ENCODE measurements at regions not wholly inside any gene's neighbourhood (a gene's known extent, or its start where the extent isn't known, plus 50 kb on each side); places are given as distances from the start of the nearest gene placed in this dataset.

- no peak for DNase-seq (ENCODE audit: low read depth)
- in situ Hi-C loops (cut with HindIII; ENCODE audit: low pct_unique_long_range_greater_than_20kb, low sequenced_read_pairs): no loop called here
Observed at GRCh38 chr20:50412499-50412898, 97.7 kb upstream of the PTPN1 start.

- DNase-seq (ENCODE audit: low read depth): peak; percentile 39
- in situ Hi-C loops (cut with HindIII; ENCODE audit: low pct_unique_long_range_greater_than_20kb, low sequenced_read_pairs): no loop called here
Observed at GRCh38 chr20:50413088-50413500, 97.1 kb upstream of the PTPN1 start.

- in situ Hi-C loops (cut with HindIII; ENCODE audit: low pct_unique_long_range_greater_than_20kb, low sequenced_read_pairs): no loop called here
- DNase-seq (ENCODE audit: low read depth): no peak
Observed at GRCh38 chr20:50415021-50415515, 95.1 kb upstream of the PTPN1 start.

- in situ Hi-C loops (cut with HindIII; ENCODE audit: low pct_unique_long_range_greater_than_20kb, low sequenced_read_pairs): no loop called here
- peak; percentile 89 for DNase-seq (ENCODE audit: low read depth)
Observed at GRCh38 chr20:50415516-50416268, 94.5 kb upstream of the PTPN1 start.

- in situ Hi-C loops (cut with HindIII; ENCODE audit: low pct_unique_long_range_greater_than_20kb, low sequenced_read_pairs): no loop called here
- DNase-seq (ENCODE audit: low read depth): no peak
Observed at GRCh38 chr20:50416269-50417022, 93.7 kb upstream of the PTPN1 start.

GRCh38 chr20:50417023-50417329 is 93.2 kb upstream of the PTPN1 start:
- in situ Hi-C loops (cut with HindIII; ENCODE audit: low pct_unique_long_range_greater_than_20kb, low sequenced_read_pairs): no loop called here
- DNase-seq (ENCODE audit: low read depth): no peak

GRCh38 chr20:50417484-50418235 is 92.5 kb upstream of the PTPN1 start:
- in situ Hi-C loops (cut with HindIII; ENCODE audit: low pct_unique_long_range_greater_than_20kb, low sequenced_read_pairs): no loop called here
- no peak for DNase-seq (ENCODE audit: low read depth)

GRCh38 chr20:50418890-50419642 is 91.1 kb upstream of the PTPN1 start:
- no peak for DNase-seq (ENCODE audit: low read depth)
- in situ Hi-C loops (cut with HindIII; ENCODE audit: low pct_unique_long_range_greater_than_20kb, low sequenced_read_pairs): no loop called here

- no peak for DNase-seq (ENCODE audit: low read depth)
- in situ Hi-C loops (cut with HindIII; ENCODE audit: low pct_unique_long_range_greater_than_20kb, low sequenced_read_pairs): no loop called here
Observed at GRCh38 chr20:50420380-50420779, 89.8 kb upstream of the PTPN1 start.

GRCh38 chr20:50421356-50422340 is 88.5 kb upstream of the PTPN1 start:
- in situ Hi-C loops (cut with HindIII; ENCODE audit: low pct_unique_long_range_greater_than_20kb, low sequenced_read_pairs): no loop called here
- no peak for DNase-seq (ENCODE audit: low read depth)

GRCh38 chr20:50423758-50424157 is 86.4 kb upstream of the PTPN1 start:
- no peak for DNase-seq (ENCODE audit: low read depth)
- in situ Hi-C loops (cut with HindIII; ENCODE audit: low pct_unique_long_range_greater_than_20kb, low sequenced_read_pairs): no loop called here

GRCh38 chr20:50425076-50425475 is 85.1 kb upstream of the PTPN1 start:
- in situ Hi-C loops (cut with HindIII; ENCODE audit: low pct_unique_long_range_greater_than_20kb, low sequenced_read_pairs): no loop called here
- DNase-seq (ENCODE audit: low read depth): peak; percentile 41

GRCh38 chr20:50426866-50427718 is 83.1 kb upstream of the PTPN1 start:
- in situ Hi-C loops (cut with HindIII; ENCODE audit: low pct_unique_long_range_greater_than_20kb, low sequenced_read_pairs): no loop called here

GRCh38 chr20:50427719-50428083 is 82.5 kb upstream of the PTPN1 start:
- DNase-seq (ENCODE audit: low read depth): no peak
- in situ Hi-C loops (cut with HindIII; ENCODE audit: low pct_unique_long_range_greater_than_20kb, low sequenced_read_pairs): no loop called here

More at GRCh38 chr20:50426866-50427718, 83.1 kb upstream of the PTPN1 start:
- no peak for DNase-seq (ENCODE audit: low read depth)

- DNase-seq (ENCODE audit: low read depth): no peak
- in situ Hi-C loops (cut with HindIII; ENCODE audit: low pct_unique_long_range_greater_than_20kb, low sequenced_read_pairs): no loop called here
Observed at GRCh38 chr20:50428097-50428828, 81.9 kb upstream of the PTPN1 start.

- in situ Hi-C loops (cut with HindIII; ENCODE audit: low pct_unique_long_range_greater_than_20kb, low sequenced_read_pairs): no loop called here
- no peak for DNase-seq (ENCODE audit: low read depth)
Observed at GRCh38 chr20:50429412-50429811, 80.8 kb upstream of the PTPN1 start.
